IPS-NIHi7 (cell line): ENCODE measurements at regions not wholly inside any gene's neighbourhood (a gene's known extent, or its start where the extent isn't known, plus 50 kb on each side); places are given as distances from the start of the nearest gene placed in this dataset.

Source experiments
- DNase-seq: peaks from one replicate; pipeline ENCODE4 v3.0.0; 2012; ENCODE audit warnings: mixed read lengths; ENCODE audit errors: extremely low spot score

GRCh38 chr5:61823781-61824180 is 482.2 kb upstream of the KIF2A start:
- no peak for DNase-seq

GRCh38 chr5:61824396-61824795 is 481.6 kb upstream of the KIF2A start:
- no peak for DNase-seq

- DNase-seq: no peak
These were observed 478.5 kb upstream of the KIF2A start for GRCh38 chr5:61827445-61827975.

- DNase-seq: no peak
These were observed 477.1 kb upstream of the KIF2A start for GRCh38 chr5:61828856-61829255.

- no peak for DNase-seq
These were observed 474.3 kb upstream of the KIF2A start for GRCh38 chr5:61831736-61832135.

GRCh38 chr5:61837788-61838187 is 468.2 kb upstream of the KIF2A start:
- no peak for DNase-seq

GRCh38 chr5:61840361-61840760 is 465.6 kb upstream of the KIF2A start:
- DNase-seq: peak; percentile 35

- DNase-seq: no peak
These were observed 463.2 kb upstream of the KIF2A start for GRCh38 chr5:61842840-61843239.

- DNase-seq: no peak
These were observed 455.3 kb upstream of the KIF2A start for GRCh38 chr5:61850696-61851095.

GRCh38 chr5:61854531-61854930 is 451.5 kb upstream of the KIF2A start:
- DNase-seq: no peak

- no peak for DNase-seq
These were observed 445.0 kb upstream of the KIF2A start for GRCh38 chr5:61860978-61861377.

GRCh38 chr5:61866930-61867329 is 439.1 kb upstream of the KIF2A start:
- no peak for DNase-seq

- DNase-seq: no peak
These were observed 436.7 kb upstream of the KIF2A start for GRCh38 chr5:61869333-61869732.

- DNase-seq: no peak
These were observed 427.5 kb upstream of the KIF2A start for GRCh38 chr5:61878471-61878870.

- DNase-seq: peak; percentile 29
These were observed 424.1 kb upstream of the KIF2A start for GRCh38 chr5:61881821-61882487.

- no peak for DNase-seq
These were observed 423.0 kb upstream of the KIF2A start for GRCh38 chr5:61882901-61883500.

- DNase-seq: no peak
These were observed 421.7 kb upstream of the KIF2A start for GRCh38 chr5:61884252-61884855.

- DNase-seq: no peak
These were observed 419.8 kb upstream of the KIF2A start for GRCh38 chr5:61886214-61886613.

GRCh38 chr5:61887271-61887670 is 418.7 kb upstream of the KIF2A start:
- DNase-seq: no peak

GRCh38 chr5:61894046-61894445 is 412.0 kb upstream of the KIF2A start:
- DNase-seq: no peak

GRCh38 chr5:61896811-61897210 is 409.2 kb upstream of the KIF2A start:
- DNase-seq: no peak

GRCh38 chr5:61897251-61897650 is 408.8 kb upstream of the KIF2A start:
- no peak for DNase-seq

GRCh38 chr5:61901997-61902396 is 404.0 kb upstream of the KIF2A start:
- DNase-seq: no peak
